ENCODE measurements at regions not wholly inside any gene's neighbourhood (a gene's known extent, or its start where the extent isn't known, plus 50 kb on each side); places are given as distances from the start of the nearest gene placed in this dataset. TPM values are rescaled to one million over a fixed set of nuclear protein-coding genes. Genes with fewer than 3 reads are reported as not detected.

- Histone ChIP-seq H3K4me1 (ENCODE audit: control insufficient read depth, insufficient read depth, low read length) (no peaks in the 10 kb centered on the region), H3K36me3 (ENCODE audit: control insufficient read depth, insufficient read depth, low read length) (no peaks in the 10 kb centered on the region), H3K4me3 (ENCODE audit: low read depth, low read length) (no peak overlapping the region), H3K9me3 (ENCODE audit: control insufficient read depth, insufficient read depth, low read length) (peaks cover 4% of the 10 kb centered on the region), H3K27ac (ENCODE audit: low read depth, low read length) (no peak overlapping the region), H3K27me3 (ENCODE audit: control insufficient read depth, insufficient read depth, low read length) (no peaks in the 10 kb centered on the region)
- DNase-seq (ENCODE audit: low read depth in 4 of 6, low spot score in 6 of 6), result no peak
- WGBS (ENCODE audit: insufficient coverage), result 100% methylated on average over 2 of the region's 5 CpGs
Measured at GRCh38 chr5:174785120-174785680, 60.8 kb downstream of the MSX2 start.

Small RNAs in the stretch of these regions (small RNA-seq; reads per million reads assigned to genes)
- not detected for gene AC008413.1 (ENCODE audit: low replicate concordance)

All from spinal cord (tissue), 10 donors.